ENCODE measurements at regions not wholly inside any gene's neighbourhood (a gene's known extent, or its start where the extent isn't known, plus 50 kb on each side); places are given as distances from the start of the nearest gene placed in this dataset.

- TF ChIP-seq CTCF (IDR thresholded peaks at IDR 0.05; ENCODE audit: poor library complexity) (no peak), EZH2 (IDR thresholded peaks at IDR 0.05; ENCODE audit: borderline replicate concordance) (no peak), EZH2phosphoT487 (IDR thresholded peaks at IDR 0.05; ENCODE audit: low read depth, severe bottlenecking, unreplicated experiment) (no peak)
Measured at GRCh38 chr9:15101095-15101494, 190.9 kb upstream of the FREM1 start.
